ENCODE measurements at regions not wholly inside any gene's neighbourhood (a gene's known extent, or its start where the extent isn't known, plus 50 kb on each side); places are given as distances from the start of the nearest gene placed in this dataset.

DNA sequence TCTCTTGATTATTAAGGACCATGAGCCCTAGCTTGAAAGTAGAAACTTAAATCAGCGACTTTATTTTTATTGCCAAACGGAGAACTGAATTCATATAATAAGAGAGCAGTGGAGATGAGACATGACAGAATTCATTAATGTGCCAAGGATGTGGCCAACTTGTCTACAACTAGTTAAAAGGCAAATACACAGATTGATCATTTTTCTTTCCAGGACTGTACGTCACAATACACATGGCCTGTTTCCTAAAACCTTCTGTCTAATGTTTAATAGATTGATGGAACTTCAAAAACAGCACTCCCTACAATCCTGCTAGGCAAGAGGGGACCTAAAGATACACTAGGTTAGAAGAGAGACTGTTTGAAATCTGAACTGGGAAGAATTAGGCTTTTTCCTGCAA, 647.8 kb downstream of the SATB2 start:
- TF ChIP-seq, protein P1, sequence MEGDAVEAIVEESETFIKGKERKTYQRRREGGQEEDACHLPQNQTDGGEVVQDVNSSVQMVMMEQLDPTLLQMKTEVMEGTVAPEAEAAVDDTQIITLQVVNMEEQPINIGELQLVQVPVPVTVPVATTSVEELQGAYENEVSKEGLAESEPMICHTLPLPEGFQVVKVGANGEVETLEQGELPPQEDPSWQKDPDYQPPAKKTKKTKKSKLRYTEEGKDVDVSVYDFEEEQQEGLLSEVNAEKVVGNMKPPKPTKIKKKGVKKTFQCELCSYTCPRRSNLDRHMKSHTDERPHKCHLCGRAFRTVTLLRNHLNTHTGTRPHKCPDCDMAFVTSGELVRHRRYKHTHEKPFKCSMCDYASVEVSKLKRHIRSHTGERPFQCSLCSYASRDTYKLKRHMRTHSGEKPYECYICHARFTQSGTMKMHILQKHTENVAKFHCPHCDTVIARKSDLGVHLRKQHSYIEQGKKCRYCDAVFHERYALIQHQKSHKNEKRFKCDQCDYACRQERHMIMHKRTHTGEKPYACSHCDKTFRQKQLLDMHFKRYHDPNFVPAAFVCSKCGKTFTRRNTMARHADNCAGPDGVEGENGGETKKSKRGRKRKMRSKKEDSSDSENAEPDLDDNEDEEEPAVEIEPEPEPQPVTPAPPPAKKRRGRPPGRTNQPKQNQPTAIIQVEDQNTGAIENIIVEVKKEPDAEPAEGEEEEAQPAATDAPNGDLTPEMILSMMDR (IDR thresholded peaks at IDR 0.05; ENCODE audit: low read length): no peak
- no peak for TF ChIP-seq EZH2phosphoT487 (IDR thresholded peaks at IDR 0.05; ENCODE audit: low read length)
